Caco-2 (cell line): ENCODE measurements at regions not wholly inside any gene's neighbourhood (a gene's known extent, or its start where the extent isn't known, plus 50 kb on each side); places are given as distances from the start of the nearest gene placed in this dataset.
"Not testable (repeated sequence)": the region's sequence is repeated elsewhere in the genome, so short reads cannot be mapped to it uniquely, and the experiment has no call there.

Experiments
- BruUV-seq: library from RNA; stranded (reverse); fragments of 400-500 nt; replicated peaks from 2 replicates; lab custom pipeline; 2021; lab: Mats Ljungman, UMichigan
- CTCF ChIA-PET: fragments of 300-600 bp; sonication (Branson Sonifier 250); formaldehyde crosslinking; loops from one replicate; lab custom pipeline; 2022; ENCODE audit warnings: antibody characterized with exemption; lab: Charles Lee
- POLR2A ChIA-PET: fragments of 300-600 bp; sonication (Branson Sonifier 250); formaldehyde crosslinking; loops from one replicate; lab custom pipeline; 2022; ENCODE audit warnings: antibody characterized with exemption; lab: Charles Lee
- DNase-seq, 2 experiments: peaks; one replicate each; pipeline versions ENCODE4 v3.0.0 to v3.0.0-alpha.2; 2020 to 2022
- H3K27me3 ChIP-seq: replicated peaks from 2 replicates; pipeline ENCODE4 v1.6.0; 2011; ENCODE audit warnings: low read length; ENCODE audit not compliant: control insufficient read depth, insufficient read depth
- H3K36me3 ChIP-seq: 2 replicates; pipeline ENCODE4 v1.5.1; 2011; ENCODE audit warnings: low read length; ENCODE audit not compliant: control insufficient read depth, insufficient read depth
- H3K4me1 ChIP-seq: fragments of 250-450 bp; sonication (Bioruptor Pico); 2 replicates; pipeline ENCODE4 v1.5.1; 2020; ENCODE audit warnings: mild to moderate bottlenecking
- H3K4me3 ChIP-seq: 2 replicates; pipeline ENCODE4 v1.5.1; 2011; ENCODE audit warnings: low read depth, mild to moderate bottlenecking, control low read depth, low read length
- H3K9me3 ChIP-seq: fragments of 250-450 bp; sonication (Bioruptor Pico); 2 replicates; pipeline ENCODE4 v1.5.1; 2020; ENCODE audit warnings: mild to moderate bottlenecking, moderate library complexity
- H3K27ac Mint-ChIP-seq: one replicate; pipeline ENCODE4 v1.8.0; 2022; ENCODE audit warnings: mixed read lengths; ENCODE audit not compliant: unreplicated experiment
- H3K27me3 Mint-ChIP-seq: one replicate; pipeline ENCODE4 v1.8.0; 2022; ENCODE audit warnings: mixed read lengths; ENCODE audit not compliant: insufficient read depth, unreplicated experiment
- H3K36me3 Mint-ChIP-seq: one replicate; pipeline ENCODE4 v1.8.0; 2022; ENCODE audit warnings: mild to moderate bottlenecking, mixed read lengths; ENCODE audit not compliant: insufficient read depth, unreplicated experiment
- H3K4me1 Mint-ChIP-seq: one replicate; pipeline ENCODE4 v1.8.0; 2022; ENCODE audit warnings: low read depth, mixed read lengths; ENCODE audit not compliant: unreplicated experiment
- H3K4me3 Mint-ChIP-seq: one replicate; pipeline ENCODE4 v1.8.0; 2022; ENCODE audit warnings: mild to moderate bottlenecking, moderate library complexity, mixed read lengths; ENCODE audit not compliant: unreplicated experiment
- H3K9me3 Mint-ChIP-seq: one replicate; pipeline ENCODE4 v1.8.0; 2022; ENCODE audit warnings: mixed read lengths; ENCODE audit not compliant: unreplicated experiment
- intact Hi-C: fragments of 100-400 bp; cut with micrococcal nuclease; formaldehyde crosslinking; loops from one replicate; pipeline ENCODE4 v1.10.0; 2022; ENCODE audit not compliant: unreplicated experiment
- TF ChIP-seq, protein P1 (sequence below), 2 experiments: fragments of 200-600 bp in 1 of 2; IDR thresholded peaks; 1 replicate in 1 of 2; 2 replicates in 1 of 2; pipeline versions ENCODE4 v1.5.1 to v1.8.0; 2011 to 2022; ENCODE audit warnings: antibody characterized with exemption in 1 of 2, control low read depth in 1 of 2, inconsistent platforms in 1 of 2, low read depth in 1 of 2, low read length in 1 of 2, mild to moderate bottlenecking in 1 of 2, moderate library complexity in 1 of 2; ENCODE audit not compliant: insufficient read depth in 1 of 2, severe bottlenecking in 1 of 2, unreplicated experiment in 1 of 2

- TF ChIP-seq, protein P1, sequence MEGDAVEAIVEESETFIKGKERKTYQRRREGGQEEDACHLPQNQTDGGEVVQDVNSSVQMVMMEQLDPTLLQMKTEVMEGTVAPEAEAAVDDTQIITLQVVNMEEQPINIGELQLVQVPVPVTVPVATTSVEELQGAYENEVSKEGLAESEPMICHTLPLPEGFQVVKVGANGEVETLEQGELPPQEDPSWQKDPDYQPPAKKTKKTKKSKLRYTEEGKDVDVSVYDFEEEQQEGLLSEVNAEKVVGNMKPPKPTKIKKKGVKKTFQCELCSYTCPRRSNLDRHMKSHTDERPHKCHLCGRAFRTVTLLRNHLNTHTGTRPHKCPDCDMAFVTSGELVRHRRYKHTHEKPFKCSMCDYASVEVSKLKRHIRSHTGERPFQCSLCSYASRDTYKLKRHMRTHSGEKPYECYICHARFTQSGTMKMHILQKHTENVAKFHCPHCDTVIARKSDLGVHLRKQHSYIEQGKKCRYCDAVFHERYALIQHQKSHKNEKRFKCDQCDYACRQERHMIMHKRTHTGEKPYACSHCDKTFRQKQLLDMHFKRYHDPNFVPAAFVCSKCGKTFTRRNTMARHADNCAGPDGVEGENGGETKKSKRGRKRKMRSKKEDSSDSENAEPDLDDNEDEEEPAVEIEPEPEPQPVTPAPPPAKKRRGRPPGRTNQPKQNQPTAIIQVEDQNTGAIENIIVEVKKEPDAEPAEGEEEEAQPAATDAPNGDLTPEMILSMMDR (IDR thresholded peaks at IDR 0.05; ENCODE audit: insufficient read depth in 1 of 2, low read depth in 1 of 2, low read length in 1 of 2, severe bottlenecking in 1 of 2, unreplicated experiment in 1 of 2), result no peak
- BruUV-seq, result no TSS peak
Measured at GRCh38 chr15:79777916-79778315, 118.9 kb downstream of the MTHFS start.

GRCh38 chr15:79778378-79778990, 118.3 kb downstream of the MTHFS start:
- Histone ChIP-seq H3K4me1 (no peaks in the 10 kb centered on the region), H3K27me3 (no peaks in the 10 kb centered on the region), H3K9me3 (no peaks in the 10 kb centered on the region), H3K36me3 (no peaks in the 10 kb centered on the region), H3K4me3 (no peak overlapping the region)
- no TSS peak for BruUV-seq
- H3K9me3 Mint-ChIP-seq, result peaks cover 24% of the 10 kb centered on the region
- H3K4me3 Mint-ChIP-seq, result no peak overlapping the region
- TF ChIP-seq, protein P1 (IDR thresholded peaks at IDR 0.05; ENCODE audit: insufficient read depth in 1 of 2, low read depth in 1 of 2, low read length in 1 of 2, severe bottlenecking in 1 of 2, unreplicated experiment in 1 of 2), result no peak
- H3K36me3 Mint-ChIP-seq, result no peaks in the 10 kb centered on the region
- peaks cover 15% of the 10 kb centered on the region for H3K27me3 Mint-ChIP-seq
- ChIA-PET POLR2A (no interaction called here), CTCF (interaction anchor here (0.6 kb wide), 1 partner anchor 287 kb away, joined by 3 read pairs; no protein-coding TSS in a partner anchor)
- DNase-seq, result no peak
- intact Hi-C loops, result no loop called here
- H3K27ac Mint-ChIP-seq, result no peak overlapping the region
- no peaks in the 10 kb centered on the region for H3K4me1 Mint-ChIP-seq

More at GRCh38 chr15:79777916-79778315, 118.9 kb downstream of the MTHFS start:
- no peaks in the 10 kb centered on the region for H3K36me3 Mint-ChIP-seq
- Histone ChIP-seq H3K4me3 (no peak overlapping the region), H3K9me3 (no peaks in the 10 kb centered on the region), H3K36me3 (no peaks in the 10 kb centered on the region), H3K27me3 (no peaks in the 10 kb centered on the region), H3K4me1 (no peaks in the 10 kb centered on the region)
- ChIA-PET CTCF (no interaction called here), POLR2A (no interaction called here)
- H3K4me3 Mint-ChIP-seq, result no peak overlapping the region
- no peaks in the 10 kb centered on the region for H3K4me1 Mint-ChIP-seq
- H3K27me3 Mint-ChIP-seq, result peaks cover 15% of the 10 kb centered on the region
- intact Hi-C loops, result no loop called here
- peaks cover 18% of the 10 kb centered on the region for H3K9me3 Mint-ChIP-seq
- no peak for DNase-seq
- no peak overlapping the region for H3K27ac Mint-ChIP-seq

GRCh38 chr15:79779746-79780145, 117.1 kb downstream of the MTHFS start:
- no TSS peak for BruUV-seq
- H3K27ac Mint-ChIP-seq, result no peak overlapping the region

GRCh38 chr15:79782307-79782706, 114.5 kb downstream of the MTHFS start:
- H3K36me3 Mint-ChIP-seq, POLR2A ChIA-PET, H3K9me3 ChIP-seq, H3K4me3 ChIP-seq, H3K4me3 Mint-ChIP-seq, H3K4me1 Mint-ChIP-seq, H3K27ac Mint-ChIP-seq, intact Hi-C loops, DNase-seq, H3K36me3 ChIP-seq, H3K27me3 ChIP-seq, BruUV-seq, CTCF ChIA-PET, H3K4me1 ChIP-seq: not testable (repeated sequence)
- Mint-ChIP-seq H3K27me3 (peaks cover 16% of the 10 kb centered on the region), H3K9me3 (peaks cover 25% of the 10 kb centered on the region)

More at GRCh38 chr15:79779746-79780145, 117.1 kb downstream of the MTHFS start:
- no peaks in the 10 kb centered on the region for H3K36me3 ChIP-seq
- no peak for DNase-seq
- no peak overlapping the region for H3K4me3 ChIP-seq
- Mint-ChIP-seq H3K4me1 (no peaks in the 10 kb centered on the region), H3K27me3 (peaks cover 14% of the 10 kb centered on the region), H3K9me3 (peaks cover 25% of the 10 kb centered on the region), H3K36me3 (no peaks in the 10 kb centered on the region), H3K4me3 (no peak overlapping the region)
- TF ChIP-seq, protein P1 (IDR thresholded peaks at IDR 0.05; ENCODE audit: insufficient read depth in 1 of 2, low read depth in 1 of 2, low read length in 1 of 2, severe bottlenecking in 1 of 2, unreplicated experiment in 1 of 2), result no peak
- CTCF ChIA-PET, result no interaction called here
- POLR2A ChIA-PET, result no interaction called here
- no peaks in the 10 kb centered on the region for H3K9me3 ChIP-seq
- intact Hi-C loops, result no loop called here
- H3K4me1 ChIP-seq, result no peaks in the 10 kb centered on the region
- H3K27me3 ChIP-seq, result no peaks in the 10 kb centered on the region
